ENCODE measurements at regions not wholly inside any gene's neighbourhood (a gene's known extent, or its start where the extent isn't known, plus 50 kb on each side); places are given as distances from the start of the nearest gene placed in this dataset.

- no peak for DNase-seq
- Histone ChIP-seq H3T11ph (ENCODE audit: low read length) (no peak overlapping the region), H3K23me2 (ENCODE audit: insufficient read length, low read depth, low read length, poor library complexity, severe bottlenecking) (no peaks in the 10 kb centered on the region), H3K9ac (ENCODE audit: extremely low read depth, insufficient read length, low read length) (no peak overlapping the region), H3K4me1 (ENCODE audit: insufficient read depth, low read length) (no peaks in the 10 kb centered on the region), H4K20me1 (ENCODE audit: control insufficient read depth, insufficient read depth, insufficient read length) (no peaks in the 10 kb centered on the region), H3K27me3 (ENCODE audit: insufficient read depth, low read length) (no peaks in the 10 kb centered on the region), H3K4ac (ENCODE audit: low read depth, low read length) (no peak overlapping the region), H3K79me2 (ENCODE audit: insufficient read depth, low read length) (no peaks in the 10 kb centered on the region), H3K56ac (ENCODE audit: insufficient read length, low read depth, low read length) (no peak overlapping the region), H2BK5ac (ENCODE audit: insufficient read length, low read length) (no peak overlapping the region), H4K8ac (replicated peaks; ENCODE audit: insufficient read length, low read depth, low read length) (no peak overlapping the region), H2BK15ac (ENCODE audit: low read depth, low read length) (no peak overlapping the region), H2BK12ac (ENCODE audit: insufficient read length, low read depth, low read length) (no peak overlapping the region), H3K4me2 (ENCODE audit: insufficient read depth, insufficient read length, low read length) (no peak overlapping the region), H3K18ac (ENCODE audit: insufficient read length, low read depth, low read length) (no peak overlapping the region), H3K27ac (ENCODE audit: insufficient read length, low read depth, low read length) (no peak overlapping the region), H3K23ac (ENCODE audit: insufficient read length, low read depth, low read length) (no peak overlapping the region), H2BK20ac (ENCODE audit: low read depth, low read length, poor library complexity, severe bottlenecking) (no peak overlapping the region), H2AK5ac (ENCODE audit: insufficient read length, low read length) (no peak overlapping the region), H2AFZ (ENCODE audit: low read length) (no peak overlapping the region), H3K9me3 (ENCODE audit: control insufficient read depth, low read depth, low read length) (no peaks in the 10 kb centered on the region), H2BK120ac (ENCODE audit: low read depth, low read length, poor library complexity, severe bottlenecking) (no peak overlapping the region), H3K14ac (ENCODE audit: insufficient read depth, low read length) (no peak overlapping the region), H3K79me1 (ENCODE audit: insufficient read depth, low read depth, low read length, poor library complexity, severe bottlenecking) (no peaks in the 10 kb centered on the region), H4K5ac (ENCODE audit: insufficient read length, low read depth, low read length) (no peak overlapping the region), H4K91ac (ENCODE audit: insufficient read length, low read depth, low read length) (no peak overlapping the region)
- peaks cover 1% of the 10 kb centered on the region; the same call in 1 of the 2 replicates for H3K27me3 Mint-ChIP-seq (ENCODE audit: low read depth)
- H3K27ac Mint-ChIP-seq, result no peak overlapping the region; a peak in 1 of 7 replicates
- no peaks in the 10 kb centered on the region; a peak in 1 of 4 replicates for H3K4me1 Mint-ChIP-seq
- no peak for TF ChIP-seq CTCF (conservative IDR thresholded peaks at IDR 0.05)
- WGBS (ENCODE audit: extremely low coverage, insufficient read length, low lambda C conversion rate), result no CpG with 5 or more reads among the region's 3 CpGs
- no peaks in the 10 kb centered on the region for H3K36me3 Mint-ChIP-seq (ENCODE audit: insufficient read depth in 1 of 3, low read depth in 3 of 3)
- H3K9me3 Mint-ChIP-seq, result no peaks in the 10 kb centered on the region
- H3K4me3 Mint-ChIP-seq, result no peak overlapping the region
These were observed 396.0 kb downstream of the MEIS1 start for GRCh38 chr2:66830881-66831280.

Data from H9 (cell line).